Left ventricle myocardium inferior (tissue), 1 donor: ENCODE measurements at regions not wholly inside any gene's neighbourhood (a gene's known extent, or its start where the extent isn't known, plus 50 kb on each side); places are given as distances from the start of the nearest gene placed in this dataset.

ENCODE experiments used
- DNase-seq: peaks from one replicate; pipeline ENCODE4 v3.0.0-alpha.2; 2020
- H3K27ac ChIP-seq: fragments of 200-600 bp; replicated peaks from 2 replicates; pipeline ENCODE4 v1.8.0; 2021
- H3K27me3 ChIP-seq: fragments of 200-600 bp; 2 replicates; pipeline ENCODE4 v1.8.0; 2021; ENCODE audit warnings: low read depth
- H3K36me3 ChIP-seq: fragments of 200-600 bp; 2 replicates; pipeline ENCODE4 v1.8.0; 2021
- H3K4me1 ChIP-seq: fragments of 200-600 bp; 2 replicates; pipeline ENCODE4 v1.8.0; 2021
- H3K4me3 ChIP-seq: fragments of 200-600 bp; 2 replicates; pipeline ENCODE4 v1.8.0; 2021; ENCODE audit warnings: mild to moderate bottlenecking, moderate library complexity
- H3K9me3 ChIP-seq: fragments of 200-600 bp; replicated peaks from 2 replicates; pipeline ENCODE4 v1.8.0; 2021
- intact Hi-C: fragments of 100-400 bp; cut with micrococcal nuclease; formaldehyde crosslinking; loops from one replicate; pipeline ENCODE4 v1.11.0; 2022
- TF ChIP-seq, protein P1 (sequence below): fragments of 200-600 bp; IDR thresholded peaks from 2 replicates; pipeline ENCODE4 v1.8.0; 2021; ENCODE audit warnings: antibody characterized with exemption, mild to moderate bottlenecking, borderline replicate concordance
- donor health status: DM: no; HTN: yes; CAD: no; lungs with severe emphysema.

GRCh38 chr7:24341691-24342413 lies 57.9 kb downstream of the NPY start:
- intact Hi-C loops: no loop called here
- Histone ChIP-seq H3K27me3 (peaks cover 20% of the 10 kb centered on the region), H3K27ac (no peak overlapping the region), H3K36me3 (no peaks in the 10 kb centered on the region), H3K4me1 (no peaks in the 10 kb centered on the region), H3K4me3 (no peak overlapping the region), H3K9me3 (no peaks in the 10 kb centered on the region)
- no peak for DNase-seq
- TF ChIP-seq, protein P1, sequence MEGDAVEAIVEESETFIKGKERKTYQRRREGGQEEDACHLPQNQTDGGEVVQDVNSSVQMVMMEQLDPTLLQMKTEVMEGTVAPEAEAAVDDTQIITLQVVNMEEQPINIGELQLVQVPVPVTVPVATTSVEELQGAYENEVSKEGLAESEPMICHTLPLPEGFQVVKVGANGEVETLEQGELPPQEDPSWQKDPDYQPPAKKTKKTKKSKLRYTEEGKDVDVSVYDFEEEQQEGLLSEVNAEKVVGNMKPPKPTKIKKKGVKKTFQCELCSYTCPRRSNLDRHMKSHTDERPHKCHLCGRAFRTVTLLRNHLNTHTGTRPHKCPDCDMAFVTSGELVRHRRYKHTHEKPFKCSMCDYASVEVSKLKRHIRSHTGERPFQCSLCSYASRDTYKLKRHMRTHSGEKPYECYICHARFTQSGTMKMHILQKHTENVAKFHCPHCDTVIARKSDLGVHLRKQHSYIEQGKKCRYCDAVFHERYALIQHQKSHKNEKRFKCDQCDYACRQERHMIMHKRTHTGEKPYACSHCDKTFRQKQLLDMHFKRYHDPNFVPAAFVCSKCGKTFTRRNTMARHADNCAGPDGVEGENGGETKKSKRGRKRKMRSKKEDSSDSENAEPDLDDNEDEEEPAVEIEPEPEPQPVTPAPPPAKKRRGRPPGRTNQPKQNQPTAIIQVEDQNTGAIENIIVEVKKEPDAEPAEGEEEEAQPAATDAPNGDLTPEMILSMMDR: no peak

DNA sequence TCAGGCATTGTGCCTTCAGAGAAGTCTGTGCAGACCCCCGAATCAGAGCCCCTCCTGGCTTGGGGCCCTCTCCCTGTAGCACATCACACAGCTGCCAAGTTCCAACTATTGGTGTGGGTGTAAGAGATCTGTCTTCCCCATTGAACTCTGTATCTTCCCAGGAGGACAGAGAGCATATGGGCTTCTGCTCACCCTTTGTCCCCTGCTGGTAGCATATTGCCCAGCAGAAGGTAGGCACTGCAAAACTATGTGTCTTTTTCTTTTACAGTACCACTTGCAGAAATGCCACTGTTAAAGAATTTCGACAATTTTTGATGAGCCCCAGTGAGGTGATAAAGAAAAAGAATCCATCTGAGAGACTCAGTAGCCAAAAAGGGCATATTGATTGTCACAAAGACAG lies 59.6 kb downstream of the NPY start:
- intact Hi-C loops: no loop called here
- peaks cover 6% of the 10 kb centered on the region for H3K27me3 ChIP-seq

GRCh38 chr7:24346129-24346528 lies 62.1 kb downstream of the NPY start:
- intact Hi-C loops: no loop called here
- Histone ChIP-seq H3K36me3 (no peaks in the 10 kb centered on the region), H3K9me3 (no peaks in the 10 kb centered on the region), H3K4me1 (no peaks in the 10 kb centered on the region), H3K4me3 (no peak overlapping the region), H3K27me3 (no peaks in the 10 kb centered on the region), H3K27ac (no peak overlapping the region)
- no peak for DNase-seq
- TF ChIP-seq, protein P1: no peak

More for the DNA sequence above, 59.6 kb downstream of the NPY start:
- no peak overlapping the region for H3K27ac ChIP-seq
- no peaks in the 10 kb centered on the region for H3K36me3 ChIP-seq
- no peak for DNase-seq
- TF ChIP-seq, protein P1: no peak
- H3K4me1 ChIP-seq: no peaks in the 10 kb centered on the region
- no peaks in the 10 kb centered on the region for H3K9me3 ChIP-seq
- no peak overlapping the region for H3K4me3 ChIP-seq

- Histone ChIP-seq H3K27ac (no peak overlapping the region), H3K9me3 (no peaks in the 10 kb centered on the region), H3K36me3 (no peaks in the 10 kb centered on the region), H3K4me1 (no peaks in the 10 kb centered on the region), H3K27me3 (no peaks in the 10 kb centered on the region), H3K4me3 (no peak overlapping the region)
- intact Hi-C loops: no loop called here
- TF ChIP-seq, protein P1: no peak
- no peak for DNase-seq
Measured at GRCh38 chr7:24346716-24347115, 62.7 kb downstream of the NPY start.

DNA sequence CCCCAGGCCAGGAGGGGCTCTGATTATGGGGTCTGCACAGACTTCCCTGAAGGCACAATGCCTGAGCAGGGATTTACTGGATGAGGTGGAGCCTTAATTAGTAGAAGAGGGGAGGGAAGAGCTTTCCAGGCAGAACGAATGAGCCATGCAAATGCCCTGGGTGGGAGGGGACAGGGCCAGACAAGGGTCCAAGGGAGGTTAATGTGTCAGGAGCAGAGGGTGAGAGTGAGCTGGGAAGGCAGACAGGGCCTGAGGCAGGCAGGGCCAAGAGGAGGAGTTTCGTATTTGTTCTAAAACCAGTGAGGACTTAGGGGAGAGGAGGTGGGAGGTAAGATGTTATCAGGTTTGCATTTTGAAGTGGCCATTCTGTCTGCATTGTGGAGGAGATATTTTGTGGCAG lies 65.3 kb downstream of the NPY start:
- intact Hi-C loops: no loop called here
- no peak overlapping the region for H3K27ac ChIP-seq
- TF ChIP-seq, protein P1: no peak

More for the DNA sequence above, 65.3 kb downstream of the NPY start:
- Histone ChIP-seq H3K4me3 (no peak overlapping the region), H3K9me3 (no peaks in the 10 kb centered on the region), H3K36me3 (no peaks in the 10 kb centered on the region), H3K4me1 (no peaks in the 10 kb centered on the region), H3K27me3 (no peaks in the 10 kb centered on the region)
- DNase-seq: no peak
